ENCODE measurements at regions not wholly inside any gene's neighbourhood (a gene's known extent, or its start where the extent isn't known, plus 50 kb on each side); places are given as distances from the start of the nearest gene placed in this dataset.

DNA sequence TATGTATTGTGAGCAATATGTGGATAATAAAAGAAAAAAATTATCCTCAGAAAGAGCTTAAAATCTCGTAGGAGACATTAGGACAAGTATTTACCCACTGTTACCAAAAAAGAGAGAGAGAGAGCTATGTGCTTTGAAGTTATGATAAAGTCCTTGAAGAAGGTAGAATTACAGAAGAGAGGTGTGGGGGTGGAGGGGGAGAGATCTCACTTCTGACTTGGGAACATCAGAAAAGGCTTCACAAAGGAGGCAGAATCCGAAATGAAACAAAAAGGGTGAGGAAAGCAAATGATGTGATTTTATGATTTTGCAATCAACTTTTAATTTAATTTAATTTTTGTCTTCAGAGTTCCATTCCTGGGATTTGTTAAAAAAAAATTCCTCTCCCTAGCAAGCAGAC is 311.8 kb upstream of the ATP2B1 start:
- no peak for DNase-seq

GRCh38 chr12:90020014-90020413 is 311.4 kb upstream of the ATP2B1 start:
- DNase-seq, result no peak

GRCh38 chr12:90017316-90017715 is 308.7 kb upstream of the ATP2B1 start:
- DNase-seq, result no peak

GRCh38 chr12:90015228-90015627 is 306.6 kb upstream of the ATP2B1 start:
- DNase-seq, result no peak

DNA sequence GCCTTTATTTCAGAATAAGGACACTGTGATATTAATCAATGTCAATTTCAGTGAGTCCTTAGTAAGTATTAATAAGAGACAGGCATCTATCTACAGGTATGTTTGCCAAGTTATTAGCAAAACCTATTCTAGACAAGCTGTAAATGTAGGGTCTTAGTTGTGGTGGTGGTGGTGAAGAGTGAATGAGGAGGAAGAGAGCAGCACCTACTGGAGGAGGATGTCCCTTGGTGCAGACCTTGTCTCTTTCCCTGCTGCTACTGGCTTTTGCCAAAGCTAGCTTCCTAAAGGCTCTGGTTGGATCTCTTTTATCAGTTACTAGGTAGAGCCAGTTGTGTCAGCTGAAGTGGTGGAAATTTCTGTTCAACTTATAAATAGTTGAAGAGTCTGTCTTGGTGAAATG is 304.8 kb upstream of the ATP2B1 start:
- peak; percentile 10 for DNase-seq

- no peak for DNase-seq
Measured at GRCh38 chr12:90010089-90010488, 301.5 kb upstream of the ATP2B1 start.

DNA sequence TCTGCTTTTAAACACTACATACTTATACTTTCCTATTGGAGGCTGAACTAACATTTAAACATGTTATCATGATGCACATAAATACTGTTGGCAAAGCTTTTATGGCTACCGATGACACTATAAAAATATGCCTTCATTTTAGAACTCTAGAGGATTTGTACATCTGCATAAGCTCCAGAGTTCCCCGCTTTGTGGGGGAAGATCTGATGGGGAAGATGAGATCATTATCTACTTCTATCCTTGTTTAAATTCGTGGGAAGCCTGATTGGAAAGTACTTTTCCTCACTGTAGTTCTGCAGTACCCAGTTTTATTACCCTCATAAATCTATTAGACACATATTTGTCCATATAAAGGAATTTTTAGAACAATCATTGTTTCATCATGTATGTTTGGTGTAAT is 299.6 kb upstream of the ATP2B1 start:
- DNase-seq, result no peak

DNA sequence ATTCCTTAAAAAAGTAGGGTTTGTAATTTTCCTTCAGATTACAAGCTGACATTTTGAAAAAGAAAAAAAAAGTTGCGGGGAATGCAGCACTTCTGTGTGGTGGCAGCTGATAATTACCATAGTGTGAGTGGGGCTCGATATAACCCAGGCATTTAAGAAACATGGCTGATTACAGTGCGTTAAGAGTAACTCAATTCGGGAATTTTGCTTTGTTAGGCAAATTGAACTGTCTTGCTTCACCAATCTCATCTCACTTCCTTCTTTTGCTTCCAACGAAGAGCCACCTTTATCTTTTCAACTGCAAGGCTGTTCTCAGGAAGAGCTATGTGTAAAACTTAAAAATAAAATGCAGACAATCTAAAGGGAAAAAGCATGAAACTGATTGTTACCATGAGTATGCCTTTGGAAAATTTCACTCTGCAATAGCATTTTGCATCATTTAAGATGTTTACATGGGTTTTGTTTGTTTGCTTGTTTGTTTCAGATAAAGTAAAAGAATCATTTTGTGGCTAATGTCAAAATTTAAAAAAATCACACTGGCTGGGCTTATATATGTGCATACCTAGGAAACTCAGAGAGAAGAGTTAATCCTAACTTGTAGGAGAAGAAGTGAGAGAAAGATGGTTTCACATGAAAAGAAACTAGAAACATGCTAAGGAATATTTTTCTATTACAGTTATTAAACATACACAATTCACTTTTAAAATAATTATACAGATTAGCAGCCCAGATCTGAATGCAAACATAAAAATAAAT is 295.9 kb upstream of the ATP2B1 start:
- no peak for DNase-seq

- no peak for DNase-seq
Measured at GRCh38 chr12:90003688-90004087, 295.1 kb upstream of the ATP2B1 start.

- DNase-seq, result no peak
Measured at GRCh38 chr12:90000721-90001120, 292.1 kb upstream of the ATP2B1 start.

GRCh38 chr12:89999699-90000505 is 291.3 kb upstream of the ATP2B1 start:
- no peak for DNase-seq

- DNase-seq, result no peak
Measured at GRCh38 chr12:89995870-89996269, 287.2 kb upstream of the ATP2B1 start.

DNA sequence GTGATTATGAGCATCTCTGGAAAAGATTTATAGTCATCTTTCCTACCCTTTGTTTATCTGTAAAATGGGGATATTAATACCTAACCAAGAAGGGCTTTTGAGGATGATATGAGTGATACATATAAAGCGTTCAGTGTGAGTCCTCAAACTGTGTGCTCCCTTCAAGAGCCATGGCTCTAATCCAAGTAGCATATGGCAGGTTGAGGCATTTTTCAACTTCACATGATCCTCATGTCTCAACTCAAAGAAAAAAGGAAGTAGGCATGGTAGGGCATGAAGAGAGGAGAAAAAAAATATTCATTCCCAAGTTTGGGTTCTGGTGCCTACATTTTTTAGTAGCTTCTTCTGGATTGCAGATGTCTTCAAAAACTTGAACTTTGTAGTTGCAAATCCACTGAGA is 286.3 kb upstream of the ATP2B1 start:
- no peak for DNase-seq

GRCh38 chr12:89993632-89994031 is 285.0 kb upstream of the ATP2B1 start:
- no peak for DNase-seq

GRCh38 chr12:89992668-89993451 is 284.2 kb upstream of the ATP2B1 start:
- DNase-seq, result no peak

GRCh38 chr12:89991807-89992590 is 283.4 kb upstream of the ATP2B1 start:
- DNase-seq, result no peak

- no peak for DNase-seq
Measured at GRCh38 chr12:89988188-89988915, 279.7 kb upstream of the ATP2B1 start.

DNA sequence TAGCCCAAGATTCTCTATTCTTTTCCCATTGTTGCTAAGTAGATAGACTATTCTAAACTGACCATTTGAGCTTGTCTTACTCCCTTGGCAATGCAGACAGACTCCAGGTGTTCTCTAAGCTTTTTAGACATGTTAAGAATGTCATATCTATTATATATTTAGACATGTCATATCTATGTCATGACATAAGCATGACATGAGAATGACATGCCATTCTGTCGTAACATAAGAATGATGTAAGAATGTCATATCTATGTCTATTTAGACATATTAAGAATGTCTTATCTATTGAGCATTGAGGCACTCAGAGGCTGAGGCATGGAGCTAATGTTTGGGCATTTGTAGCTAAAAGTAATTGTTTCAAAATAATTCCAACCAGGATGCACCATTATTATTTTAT is 277.3 kb upstream of the ATP2B1 start:
- no peak for DNase-seq

GRCh38 chr12:89984846-89985245 is 276.2 kb upstream of the ATP2B1 start:
- DNase-seq, result no peak

DNA sequence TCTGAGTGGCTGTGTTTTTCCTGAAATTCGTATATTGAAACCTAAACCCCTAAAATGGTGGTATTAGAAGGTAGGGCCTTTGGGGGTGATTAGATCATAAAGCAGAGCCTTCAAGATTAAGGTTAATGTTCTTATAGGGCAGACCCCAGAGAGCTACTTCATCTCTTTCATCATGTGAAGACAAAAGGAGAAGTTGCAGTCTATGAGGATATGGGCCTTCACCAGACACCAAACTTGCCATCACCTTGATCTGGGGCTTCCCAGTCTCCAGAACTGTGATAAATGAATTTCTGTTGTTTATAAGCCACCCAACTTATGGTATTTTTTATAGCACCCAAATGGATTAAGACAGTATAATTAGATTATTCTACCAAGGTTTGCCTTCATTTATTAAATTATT is 275.0 kb upstream of the ATP2B1 start:
- no peak for DNase-seq

DNA sequence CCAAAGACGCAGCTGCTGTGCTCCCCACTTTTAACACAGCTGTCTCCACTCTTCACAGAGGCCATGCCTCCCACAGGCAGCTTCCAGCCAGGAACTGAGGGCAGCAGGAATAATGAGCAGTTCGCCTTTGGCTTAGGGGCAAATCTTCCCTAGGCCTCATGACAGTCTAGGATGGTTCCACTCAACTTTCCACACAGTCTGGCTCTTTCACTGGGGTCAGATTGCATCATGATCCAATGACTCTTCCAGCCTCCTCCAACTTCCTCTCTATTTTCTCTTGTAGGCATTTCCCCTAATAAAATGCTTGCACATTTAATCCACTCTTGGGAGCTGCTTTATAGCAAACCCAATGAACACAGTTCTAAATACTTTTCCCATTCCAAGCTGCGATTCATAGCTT is 271.6 kb upstream of the ATP2B1 start:
- no peak for DNase-seq
